HepG2 (cell line): ENCODE measurements at regions not wholly inside any gene's neighbourhood (a gene's known extent, or its start where the extent isn't known, plus 50 kb on each side); places are given as distances from the start of the nearest gene placed in this dataset.

Source experiments
- FOXO4 ChIP-seq: sonication (generic); formaldehyde crosslinking; conservative IDR thresholded peaks from 2 replicates; pipeline ENCODE4 v1.8.1; 2023; ENCODE audit warnings: missing genetic modification reagents
- GZF1 ChIP-seq: sonication (generic); formaldehyde crosslinking; IDR thresholded peaks from 2 replicates; pipeline ENCODE4 v1.5.1; 2020; ENCODE audit warnings: mild to moderate bottlenecking, missing genetic modification reagents
- MIXL1 ChIP-seq: IDR thresholded peaks from 2 replicates; pipeline ENCODE4 v1.6.1; 2016
- MLLT10 ChIP-seq: sonication (generic); formaldehyde crosslinking; IDR thresholded peaks from 2 replicates; pipeline ENCODE4 v1.4.0; 2020; ENCODE audit warnings: missing genetic modification reagents
- NBN ChIP-seq: fragments of 450-650 bp; conservative IDR thresholded peaks from 2 replicates; pipeline ENCODE4 v1.6.1; 2017
- NR2C2 ChIP-seq: sonication (generic); formaldehyde crosslinking; IDR thresholded peaks from 2 replicates; pipeline ENCODE4 v1.4.0; 2020; ENCODE audit warnings: missing genetic modification reagents, mild to moderate bottlenecking, moderate library complexity, borderline replicate concordance
- PCBP1 ChIP-seq: fragments of 200-400 bp; formaldehyde crosslinking; IDR thresholded peaks from 2 replicates; pipeline ENCODE4 v1.6.1; 2017; ENCODE audit warnings: mild to moderate bottlenecking, low read depth, low read length, borderline replicate concordance
- ZBTB26 ChIP-seq: IDR thresholded peaks from 2 replicates; pipeline ENCODE4 v1.6.1; 2016; ENCODE audit warnings: missing compliant biosample characterization, missing genetic modification reagents, borderline replicate concordance
- ZNF275 ChIP-seq: sonication (generic); formaldehyde crosslinking; IDR thresholded peaks from 2 replicates; pipeline ENCODE4 v1.8.0; 2022; ENCODE audit warnings: missing genetic modification reagents, mild to moderate bottlenecking, inconsistent platforms, borderline replicate concordance
- ZNF563 ChIP-seq: sonication (generic); formaldehyde crosslinking; IDR thresholded peaks from 2 replicates; pipeline ENCODE4 v1.8.0; 2022; ENCODE audit warnings: mild to moderate bottlenecking, moderate library complexity, missing genetic modification reagents
- TF ChIP-seq, protein P1 (sequence below): sonication (generic); formaldehyde crosslinking; IDR thresholded peaks from 2 replicates; pipeline ENCODE4 v1.8.1; 2023; ENCODE audit warnings: missing genetic modification reagents, inconsistent platforms, borderline replicate concordance
- TF ChIP-seq, protein P2 (sequence below): sonication (generic); formaldehyde crosslinking; IDR thresholded peaks from one replicate; pipeline ENCODE4 v1.5.1; 2020; ENCODE audit warnings: mild to moderate bottlenecking, missing genetic modification reagents; ENCODE audit errors: not compliant biosample characterization
- TF ChIP-seq, protein P3 (sequence below): sonication (generic); formaldehyde crosslinking; IDR thresholded peaks from 2 replicates; pipeline ENCODE4 v1.5.0; 2020; ENCODE audit warnings: missing genetic modification reagents

DNA sequence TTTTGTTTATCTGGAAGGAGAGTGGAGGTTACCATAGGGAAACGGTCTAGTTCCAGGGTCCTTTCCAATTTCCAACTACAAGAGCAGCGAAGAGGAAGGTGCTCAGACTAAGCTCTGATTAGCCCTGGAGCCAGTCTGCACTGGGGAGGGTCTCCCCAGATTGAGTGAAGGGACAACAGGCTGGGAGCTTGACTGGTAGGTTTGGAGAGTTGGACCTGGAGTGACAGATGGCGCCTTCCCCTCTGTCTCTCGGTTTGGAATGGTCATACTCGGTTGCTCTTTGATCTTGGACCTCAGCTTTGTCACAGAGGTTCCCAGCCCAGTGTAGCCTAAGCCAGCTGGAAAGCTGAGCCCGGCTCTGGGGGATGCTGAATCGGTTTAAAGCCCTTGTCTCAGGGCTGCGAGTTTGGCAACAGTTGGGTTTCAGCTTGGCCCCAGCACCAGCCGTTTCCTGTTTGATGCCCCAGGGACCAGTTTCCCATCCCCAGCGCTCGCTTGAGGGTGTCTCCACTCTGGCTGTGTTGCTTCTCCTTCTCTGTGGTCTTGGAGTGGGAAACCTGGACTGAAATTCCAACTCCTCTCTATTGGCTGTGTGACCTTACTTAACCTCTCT, 53.1 kb upstream of the ULK4 start (continued):
- no peak for TF ChIP-seq ZNF275 (CRISPR knock-in tag)
- no peak for TF ChIP-seq ZNF563 (CRISPR knock-in tag)
- 0 out of 2 replicates have a peak, but pooled peaks have one; percentile 22 for TF ChIP-seq NR2C2 (CRISPR knock-in tag)
- TF ChIP-seq NBN = no peak
- no peak for TF ChIP-seq MIXL1 (CRISPR knock-in tag)
- TF ChIP-seq ZBTB26 (CRISPR knock-in tag) = peak; percentile 53; the same call in 1 of the 2 replicates
- no peak for TF ChIP-seq PCBP1
- TF ChIP-seq, protein P1, sequence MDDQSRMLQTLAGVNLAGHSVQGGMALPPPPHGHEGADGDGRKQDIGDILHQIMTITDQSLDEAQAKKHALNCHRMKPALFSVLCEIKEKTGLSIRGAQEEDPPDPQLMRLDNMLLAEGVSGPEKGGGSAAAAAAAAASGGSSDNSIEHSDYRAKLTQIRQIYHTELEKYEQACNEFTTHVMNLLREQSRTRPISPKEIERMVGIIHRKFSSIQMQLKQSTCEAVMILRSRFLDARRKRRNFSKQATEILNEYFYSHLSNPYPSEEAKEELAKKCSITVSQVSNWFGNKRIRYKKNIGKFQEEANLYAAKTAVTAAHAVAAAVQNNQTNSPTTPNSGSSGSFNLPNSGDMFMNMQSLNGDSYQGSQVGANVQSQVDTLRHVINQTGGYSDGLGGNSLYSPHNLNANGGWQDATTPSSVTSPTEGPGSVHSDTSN (CRISPR knock-in tag) = no peak
- no peak for TF ChIP-seq GZF1 (CRISPR knock-in tag)
- no peak for TF ChIP-seq MLLT10 (CRISPR knock-in tag)
- TF ChIP-seq, protein P2, sequence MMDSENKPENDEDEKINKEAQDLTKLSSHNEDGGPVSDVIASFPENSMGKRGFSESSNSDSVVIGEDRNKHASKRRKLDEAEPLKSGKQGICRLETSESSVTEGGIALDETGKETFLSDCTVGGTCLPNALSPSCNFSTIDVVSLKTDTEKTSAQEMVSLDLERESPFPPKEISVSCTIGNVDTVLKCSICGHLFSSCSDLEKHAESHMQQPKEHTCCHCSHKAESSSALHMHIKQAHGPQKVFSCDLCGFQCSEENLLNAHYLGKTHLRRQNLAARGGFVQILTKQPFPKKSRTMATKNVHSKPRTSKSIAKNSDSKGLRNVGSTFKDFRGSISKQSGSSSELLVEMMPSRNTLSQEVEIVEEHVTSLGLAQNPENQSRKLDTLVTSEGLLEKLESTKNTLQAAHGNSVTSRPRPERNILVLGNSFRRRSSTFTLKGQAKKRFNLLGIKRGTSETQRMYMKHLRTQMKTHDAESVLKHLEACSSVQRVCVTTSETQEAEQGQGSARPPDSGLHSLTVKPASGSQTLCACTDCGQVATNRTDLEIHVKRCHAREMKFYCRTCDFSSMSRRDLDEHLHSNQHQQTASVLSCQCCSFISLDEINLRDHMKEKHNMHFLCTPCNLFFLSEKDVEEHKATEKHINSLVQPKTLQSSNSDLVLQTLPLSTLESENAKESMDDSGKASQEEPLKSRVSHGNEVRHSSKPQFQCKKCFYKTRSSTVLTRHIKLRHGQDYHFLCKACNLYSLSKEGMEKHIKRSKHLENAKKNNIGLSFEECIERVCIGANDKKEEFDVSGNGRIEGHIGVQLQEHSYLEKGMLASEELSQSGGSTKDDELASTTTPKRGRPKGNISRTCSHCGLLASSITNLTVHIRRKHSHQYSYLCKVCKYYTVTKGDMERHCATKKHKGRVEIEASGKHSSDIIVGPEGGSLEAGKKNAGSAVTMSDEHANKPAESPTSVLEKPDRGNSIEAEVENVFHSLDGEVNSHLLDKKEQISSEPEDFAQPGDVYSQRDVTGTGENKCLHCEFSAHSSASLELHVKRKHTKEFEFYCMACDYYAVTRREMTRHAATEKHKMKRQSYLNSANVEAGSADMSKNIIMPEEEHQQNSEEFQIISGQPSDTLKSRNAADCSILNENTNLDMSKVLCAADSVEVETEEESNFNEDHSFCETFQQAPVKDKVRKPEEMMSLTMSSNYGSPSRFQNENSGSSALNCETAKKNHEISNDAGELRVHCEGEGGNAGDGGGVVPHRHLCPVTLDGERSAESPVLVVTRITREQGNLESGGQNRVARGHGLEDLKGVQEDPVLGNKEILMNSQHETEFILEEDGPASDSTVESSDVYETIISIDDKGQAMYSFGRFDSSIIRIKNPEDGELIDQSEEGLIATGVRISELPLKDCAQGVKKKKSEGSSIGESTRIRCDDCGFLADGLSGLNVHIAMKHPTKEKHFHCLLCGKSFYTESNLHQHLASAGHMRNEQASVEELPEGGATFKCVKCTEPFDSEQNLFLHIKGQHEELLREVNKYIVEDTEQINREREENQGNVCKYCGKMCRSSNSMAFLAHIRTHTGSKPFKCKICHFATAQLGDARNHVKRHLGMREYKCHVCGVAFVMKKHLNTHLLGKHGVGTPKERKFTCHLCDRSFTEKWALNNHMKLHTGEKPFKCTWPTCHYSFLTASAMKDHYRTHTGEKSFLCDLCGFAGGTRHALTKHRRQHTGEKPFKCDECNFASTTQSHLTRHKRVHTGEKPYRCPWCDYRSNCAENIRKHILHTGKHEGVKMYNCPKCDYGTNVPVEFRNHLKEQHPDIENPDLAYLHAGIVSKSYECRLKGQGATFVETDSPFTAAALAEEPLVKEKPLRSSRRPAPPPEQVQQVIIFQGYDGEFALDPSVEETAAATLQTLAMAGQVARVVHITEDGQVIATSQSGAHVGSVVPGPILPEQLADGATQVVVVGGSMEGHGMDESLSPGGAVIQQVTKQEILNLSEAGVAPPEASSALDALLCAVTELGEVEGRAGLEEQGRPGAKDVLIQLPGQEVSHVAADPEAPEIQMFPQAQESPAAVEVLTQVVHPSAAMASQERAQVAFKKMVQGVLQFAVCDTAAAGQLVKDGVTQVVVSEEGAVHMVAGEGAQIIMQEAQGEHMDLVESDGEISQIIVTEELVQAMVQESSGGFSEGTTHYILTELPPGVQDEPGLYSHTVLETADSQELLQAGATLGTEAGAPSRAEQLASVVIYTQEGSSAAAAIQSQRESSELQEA (CRISPR knock-in tag) = no peak
- TF ChIP-seq, protein P3, sequence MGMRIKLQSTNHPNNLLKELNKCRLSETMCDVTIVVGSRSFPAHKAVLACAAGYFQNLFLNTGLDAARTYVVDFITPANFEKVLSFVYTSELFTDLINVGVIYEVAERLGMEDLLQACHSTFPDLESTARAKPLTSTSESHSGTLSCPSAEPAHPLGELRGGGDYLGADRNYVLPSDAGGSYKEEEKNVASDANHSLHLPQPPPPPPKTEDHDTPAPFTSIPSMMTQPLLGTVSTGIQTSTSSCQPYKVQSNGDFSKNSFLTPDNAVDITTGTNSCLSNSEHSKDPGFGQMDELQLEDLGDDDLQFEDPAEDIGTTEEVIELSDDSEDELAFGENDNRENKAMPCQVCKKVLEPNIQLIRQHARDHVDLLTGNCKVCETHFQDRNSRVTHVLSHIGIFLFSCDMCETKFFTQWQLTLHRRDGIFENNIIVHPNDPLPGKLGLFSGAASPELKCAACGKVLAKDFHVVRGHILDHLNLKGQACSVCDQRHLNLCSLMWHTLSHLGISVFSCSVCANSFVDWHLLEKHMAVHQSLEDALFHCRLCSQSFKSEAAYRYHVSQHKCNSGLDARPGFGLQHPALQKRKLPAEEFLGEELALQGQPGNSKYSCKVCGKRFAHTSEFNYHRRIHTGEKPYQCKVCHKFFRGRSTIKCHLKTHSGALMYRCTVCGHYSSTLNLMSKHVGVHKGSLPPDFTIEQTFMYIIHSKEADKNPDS (CRISPR knock-in tag) = no peak
- TF ChIP-seq FOXO4 (CRISPR knock-in tag) = 0 out of 2 replicates have a peak, but pooled peaks have one; percentile 47
